ENCODE measurements at regions not wholly inside any gene's neighbourhood (a gene's known extent, or its start where the extent isn't known, plus 50 kb on each side); places are given as distances from the start of the nearest gene placed in this dataset.

DNA sequence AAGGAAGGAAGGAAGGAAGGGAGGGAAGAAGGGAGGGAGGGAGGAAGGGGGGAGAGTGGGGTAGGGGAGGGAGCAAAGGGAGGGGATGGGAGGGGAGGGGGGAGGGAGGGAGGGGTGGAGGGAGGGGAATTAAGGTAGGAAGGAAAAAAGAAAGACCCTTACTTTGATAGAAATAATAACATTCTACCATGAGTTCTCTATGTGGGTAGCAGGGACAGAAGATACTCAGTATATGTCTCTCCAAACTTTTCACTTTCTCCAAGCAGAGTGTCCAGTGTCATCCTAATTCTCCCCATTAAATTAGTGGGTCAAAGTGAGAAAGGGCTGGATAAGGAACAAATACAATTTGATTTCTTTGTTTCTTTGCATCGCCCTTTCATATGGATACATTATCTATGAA, 553.4 kb upstream of the USP15 start:
- TF ChIP-seq, protein P1, sequence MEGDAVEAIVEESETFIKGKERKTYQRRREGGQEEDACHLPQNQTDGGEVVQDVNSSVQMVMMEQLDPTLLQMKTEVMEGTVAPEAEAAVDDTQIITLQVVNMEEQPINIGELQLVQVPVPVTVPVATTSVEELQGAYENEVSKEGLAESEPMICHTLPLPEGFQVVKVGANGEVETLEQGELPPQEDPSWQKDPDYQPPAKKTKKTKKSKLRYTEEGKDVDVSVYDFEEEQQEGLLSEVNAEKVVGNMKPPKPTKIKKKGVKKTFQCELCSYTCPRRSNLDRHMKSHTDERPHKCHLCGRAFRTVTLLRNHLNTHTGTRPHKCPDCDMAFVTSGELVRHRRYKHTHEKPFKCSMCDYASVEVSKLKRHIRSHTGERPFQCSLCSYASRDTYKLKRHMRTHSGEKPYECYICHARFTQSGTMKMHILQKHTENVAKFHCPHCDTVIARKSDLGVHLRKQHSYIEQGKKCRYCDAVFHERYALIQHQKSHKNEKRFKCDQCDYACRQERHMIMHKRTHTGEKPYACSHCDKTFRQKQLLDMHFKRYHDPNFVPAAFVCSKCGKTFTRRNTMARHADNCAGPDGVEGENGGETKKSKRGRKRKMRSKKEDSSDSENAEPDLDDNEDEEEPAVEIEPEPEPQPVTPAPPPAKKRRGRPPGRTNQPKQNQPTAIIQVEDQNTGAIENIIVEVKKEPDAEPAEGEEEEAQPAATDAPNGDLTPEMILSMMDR (conservative IDR thresholded peaks at IDR 0.05 in 1 of 2, IDR thresholded peaks at IDR 0.05 in 1 of 2; ENCODE audit: low read depth in 1 of 2, low read length in 2 of 2), result no peak
- no peak for TF ChIP-seq EZH2 (IDR thresholded peaks at IDR 0.05; ENCODE audit: low read length, missing control alignments)

Data from fibroblast of lung (primary cell).